ENCODE measurements at regions not wholly inside any gene's neighbourhood (a gene's known extent, or its start where the extent isn't known, plus 50 kb on each side); places are given as distances from the start of the nearest gene placed in this dataset.

DNA sequence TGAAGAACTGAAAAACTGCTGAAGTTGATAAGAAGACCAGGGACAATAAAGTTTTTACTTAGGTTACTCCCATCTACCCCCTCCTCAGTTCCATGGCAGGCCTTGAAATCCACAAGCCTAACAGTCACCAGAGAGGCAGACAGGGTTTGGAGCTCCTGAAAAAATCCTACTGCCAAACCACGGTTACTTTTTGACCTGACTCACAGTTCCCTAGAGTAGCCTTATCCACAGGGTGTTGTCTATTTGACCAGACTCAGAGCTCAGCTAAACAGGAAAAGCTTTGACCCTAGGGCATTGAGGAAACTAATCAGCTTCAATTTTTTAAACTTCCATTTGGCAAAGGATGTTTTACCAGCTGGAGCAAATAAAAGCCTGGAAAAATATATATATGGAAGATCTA, 257.7 kb upstream of the NT5E start:
- ATAC-seq (ENCODE audit: poor library complexity) (no peak), DNase-seq (no peak)
- Histone ChIP-seq H3K4me1 (ENCODE audit: insufficient read depth, low read length) (no peaks in the 10 kb centered on the region), H3K27ac (ENCODE audit: low read depth in 1 of 2, low read length in 2 of 2) (no peak overlapping the region), H3K36me3 (ENCODE audit: insufficient read depth, low read length) (no peaks in the 10 kb centered on the region), H3K9me3 (ENCODE audit: control insufficient read depth in 1 of 2, insufficient read depth in 1 of 2, low read length in 2 of 2) (peaks cover 0 to 16% of the 10 kb centered on the region in 2 experiments), H3K4me3 (ENCODE audit: low read length) (no peak overlapping the region), H3K27me3 (ENCODE audit: control insufficient read depth in 1 of 2, insufficient read depth in 2 of 2, low read length in 2 of 2) (no peaks in the 10 kb centered on the region)
- TF ChIP-seq CTCF (IDR thresholded peaks at IDR 0.05): no peak
- ChIA-PET CTCF (no interaction called here), POLR2A (no interaction called here)
- Mint-ChIP-seq H3K27me3 (no peaks in the 10 kb centered on the region), H3K4me3 (no peak overlapping the region), H3K4me1 (ENCODE audit: low read depth) (no peaks in the 10 kb centered on the region), H3K36me3 (ENCODE audit: low read depth) (no peaks in the 10 kb centered on the region), H3K9me3 (peaks cover 4% of the 10 kb centered on the region), H3K27ac (no peak overlapping the region)
- intact Hi-C loops (cut with DNase I, micrococcal nuclease): no loop called here

DNA sequence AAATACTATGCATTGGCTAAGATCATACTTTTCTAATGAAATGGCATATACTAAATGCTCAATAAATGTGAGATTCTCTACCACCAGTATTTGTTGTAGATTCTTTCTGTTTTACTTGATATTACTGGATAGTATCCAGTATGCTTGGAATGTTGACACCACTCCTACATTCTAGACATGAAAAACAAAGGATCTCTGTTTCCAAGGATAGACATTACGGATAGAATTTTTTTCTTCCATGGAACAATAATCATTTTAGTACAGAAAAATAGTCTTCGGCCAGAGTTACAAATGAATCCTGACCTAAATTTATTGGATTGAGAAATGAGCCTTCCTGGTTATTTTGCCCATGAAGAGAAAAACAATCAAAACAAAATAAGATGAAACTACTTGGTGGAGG, 258.2 kb upstream of the NT5E start:
- no peaks in the 10 kb centered on the region for H3K27me3 ChIP-seq (ENCODE audit: control insufficient read depth in 1 of 2, insufficient read depth in 2 of 2, low read length in 2 of 2)
- CTCF ChIA-PET: no interaction called here
- H3K4me3 ChIP-seq (ENCODE audit: low read length): no peak overlapping the region
- no peaks in the 10 kb centered on the region for H3K36me3 ChIP-seq (ENCODE audit: insufficient read depth, low read length)
- H3K9me3 ChIP-seq (ENCODE audit: control insufficient read depth in 1 of 2, insufficient read depth in 1 of 2, low read length in 2 of 2): peaks cover 0 to 16% of the 10 kb centered on the region in 2 experiments
- POLR2A ChIA-PET: no interaction called here
- TF ChIP-seq CTCF (IDR thresholded peaks at IDR 0.05): no peak
- H3K4me1 ChIP-seq (ENCODE audit: insufficient read depth, low read length): no peaks in the 10 kb centered on the region
- H3K27me3 Mint-ChIP-seq: no peaks in the 10 kb centered on the region
- H3K4me1 Mint-ChIP-seq (ENCODE audit: low read depth): no peaks in the 10 kb centered on the region
- DNase-seq (no peak), ATAC-seq (ENCODE audit: poor library complexity) (no peak)
- H3K4me3 Mint-ChIP-seq: no peak overlapping the region
- intact Hi-C loops (cut with DNase I, micrococcal nuclease): no loop called here
- no peak overlapping the region for H3K27ac Mint-ChIP-seq
- no peak overlapping the region for H3K27ac ChIP-seq (ENCODE audit: low read depth in 1 of 2, low read length in 2 of 2)
- H3K9me3 Mint-ChIP-seq: peaks cover 4% of the 10 kb centered on the region
- no peaks in the 10 kb centered on the region for H3K36me3 Mint-ChIP-seq (ENCODE audit: low read depth)

DNA sequence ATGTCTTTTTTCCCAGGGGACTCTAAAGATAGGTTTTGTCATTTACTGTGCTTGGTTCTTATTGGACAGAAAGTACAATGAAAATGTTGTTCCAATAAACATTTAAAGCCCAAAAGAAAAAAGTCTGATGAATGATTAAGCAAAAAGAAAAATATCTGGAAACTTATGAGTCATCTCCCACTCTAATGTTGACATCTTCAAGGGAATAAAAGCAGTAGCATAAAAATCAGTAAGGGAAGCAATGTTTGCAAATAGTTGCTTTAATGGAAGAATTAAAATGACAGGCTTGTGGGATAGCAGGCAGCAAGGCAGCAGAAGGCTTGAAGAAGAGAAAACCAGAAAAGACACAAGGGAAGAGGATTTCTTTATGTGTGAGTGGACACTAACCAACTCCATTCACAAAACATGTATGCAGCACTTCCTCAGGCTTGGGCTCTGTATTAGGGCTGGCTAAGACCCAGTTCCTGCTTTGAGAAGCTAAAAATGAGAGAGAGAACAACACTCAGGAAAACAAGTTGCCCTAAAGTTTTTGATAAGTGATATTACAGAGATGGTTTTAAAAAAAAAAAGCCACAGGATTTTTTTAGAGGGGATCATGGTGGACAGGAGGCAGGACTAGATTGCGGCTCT, 263.2 kb upstream of the NT5E start:
- CTCF ChIA-PET: no interaction called here
- H3K9me3 Mint-ChIP-seq: peaks cover 4% of the 10 kb centered on the region
- Histone ChIP-seq H3K36me3 (ENCODE audit: insufficient read depth, low read length) (no peaks in the 10 kb centered on the region), H3K4me1 (ENCODE audit: insufficient read depth, low read length) (no peaks in the 10 kb centered on the region), H3K27ac (ENCODE audit: low read depth in 1 of 2, low read length in 2 of 2) (no peak overlapping the region), H3K27me3 (ENCODE audit: control insufficient read depth in 1 of 2, insufficient read depth in 2 of 2, low read length in 2 of 2) (no peaks in the 10 kb centered on the region), H3K4me3 (ENCODE audit: low read length) (no peak overlapping the region), H3K9me3 (ENCODE audit: control insufficient read depth in 1 of 2, insufficient read depth in 1 of 2, low read length in 2 of 2) (peaks cover 0 to 10% of the 10 kb centered on the region in 2 experiments)
- ATAC-seq (ENCODE audit: poor library complexity): no peak
- no peak overlapping the region for H3K4me3 Mint-ChIP-seq
- no peaks in the 10 kb centered on the region for H3K27me3 Mint-ChIP-seq
- no peak for DNase-seq
- H3K4me1 Mint-ChIP-seq (ENCODE audit: low read depth): no peaks in the 10 kb centered on the region
- POLR2A ChIA-PET: no interaction called here
- no peaks in the 10 kb centered on the region for H3K36me3 Mint-ChIP-seq (ENCODE audit: low read depth)
- no peak for TF ChIP-seq CTCF (IDR thresholded peaks at IDR 0.05)
- no peak overlapping the region for H3K27ac Mint-ChIP-seq
- intact Hi-C loops (cut with DNase I, micrococcal nuclease): no loop called here

Data from CD4-positive, alpha-beta T cell (primary cell).